PC-3 (cell line): ENCODE measurements at regions not wholly inside any gene's neighbourhood (a gene's known extent, or its start where the extent isn't known, plus 50 kb on each side); places are given as distances from the start of the nearest gene placed in this dataset.

Experiments
- ATAC-seq: fragments of 200-7000 bp; cut with Tn5 transposase; 2 replicates; pipeline ENCODE4 v1.9.1; 2020; ENCODE audit warnings: mild to moderate bottlenecking, moderate library complexity
- BruUV-seq: library from RNA; stranded (reverse); fragments of 400-500 nt; replicated peaks from 2 replicates; lab custom pipeline; 2021; lab: Mats Ljungman, UMichigan
- CTCF ChIA-PET: fragments of 300-600 bp; sonication (Branson Sonifier 250); formaldehyde crosslinking; loops from one replicate; lab custom pipeline; 2022; ENCODE audit warnings: antibody characterized with exemption; lab: Charles Lee
- POLR2A ChIA-PET: fragments of 300-600 bp; sonication (Branson Sonifier 250); formaldehyde crosslinking; loops from one replicate; lab custom pipeline; 2022; ENCODE audit warnings: antibody characterized with exemption; ENCODE audit not compliant: unreplicated experiment; lab: Charles Lee
- DNase-seq: peaks from one replicate; pipeline ENCODE4 v3.0.0-alpha.2; 2015
- H2AFZ ChIP-seq: fragments of 300-600 bp; sonication (generic); 2 replicates; pipeline ENCODE4 v1.6.0; 2016; ENCODE audit warnings: antibody characterized with exemption, low read length
- H3F3A ChIP-seq: fragments of 300-600 bp; sonication (generic); one replicate; pipeline ENCODE4 v1.6.0; 2017; ENCODE audit warnings: antibody characterized with exemption, low read length, control low read depth, mild to moderate bottlenecking; ENCODE audit not compliant: unreplicated experiment
- H3K27ac ChIP-seq: fragments of 300-600 bp; sonication (generic); 2 replicates; pipeline ENCODE4 v1.5.1; 2016; ENCODE audit warnings: mild to moderate bottlenecking, low read length
- H3K27me3 ChIP-seq: fragments of 300-600 bp; sonication (generic); 2 replicates; pipeline ENCODE4 v1.6.1; 2016; ENCODE audit warnings: low read length, mixed read lengths
- H3K36me3 ChIP-seq: fragments of 300-600 bp; sonication (generic); 2 replicates; pipeline ENCODE4 v1.6.1; 2016; ENCODE audit warnings: low read depth, mixed run types, low read length, mixed read lengths
- H3K4me1 ChIP-seq: fragments of 300-600 bp; sonication (generic); 2 replicates; pipeline ENCODE4 v1.5.1; 2016; ENCODE audit warnings: low read length; ENCODE audit not compliant: insufficient read depth
- H3K4me2 ChIP-seq: fragments of 300-600 bp; sonication (generic); 2 replicates; pipeline ENCODE4 v1.6.0; 2016; ENCODE audit warnings: low read length
- H3K4me3 ChIP-seq: fragments of 300-600 bp; sonication (generic); 2 replicates; pipeline ENCODE4 v1.5.1; 2016; ENCODE audit warnings: mild to moderate bottlenecking, low read length, mixed read lengths
- H3K79me2 ChIP-seq: fragments of 300-600 bp; sonication (generic); 2 replicates; pipeline ENCODE4 v1.6.1; 2017; ENCODE audit warnings: low read length, mixed read lengths
- H3K9ac ChIP-seq: fragments of 300-600 bp; sonication (generic); 2 replicates; pipeline ENCODE4 v1.6.0; 2016; ENCODE audit warnings: mild to moderate bottlenecking, low read length
- H3K9me2 ChIP-seq: fragments of 300-600 bp; sonication (generic); replicated peaks from 2 replicates; pipeline ENCODE4 v1.6.1; 2016; ENCODE audit warnings: mixed run types, low read length, mixed read lengths
- H3K9me3 ChIP-seq: fragments of 300-600 bp; sonication (generic); 2 replicates; pipeline ENCODE4 v1.6.1; 2016; ENCODE audit warnings: low read length, mixed read lengths
- H4K20me1 ChIP-seq: fragments of 300-600 bp; sonication (generic); 2 replicates; pipeline ENCODE4 v1.6.1; 2016; ENCODE audit warnings: low read length, mixed read lengths
- EZH2 ChIP-seq: fragments of 300-600 bp; sonication (generic); IDR thresholded peaks from one replicate; pipeline ENCODE4 v1.6.1; 2017; ENCODE audit warnings: antibody characterized with exemption, mild to moderate bottlenecking, low read length; ENCODE audit not compliant: unreplicated experiment
- EZH2phosphoT487 ChIP-seq: fragments of 300-600 bp; sonication (generic); IDR thresholded peaks from 2 replicates; pipeline ENCODE4 v1.6.1; 2018; ENCODE audit warnings: mild to moderate bottlenecking, antibody characterized with exemption, low read length, borderline replicate concordance
- intact Hi-C: fragments of 100-400 bp; cut with micrococcal nuclease; formaldehyde crosslinking; loops from 2 replicates; pipeline ENCODE4 v1.9.0; 2023
- TF ChIP-seq, protein P1 (sequence below): fragments of 300-600 bp; sonication (generic); conservative IDR thresholded peaks from 2 replicates; pipeline ENCODE4 v1.5.1; 2017; ENCODE audit warnings: antibody characterized with exemption, low read depth, mild to moderate bottlenecking, low read length

DNA sequence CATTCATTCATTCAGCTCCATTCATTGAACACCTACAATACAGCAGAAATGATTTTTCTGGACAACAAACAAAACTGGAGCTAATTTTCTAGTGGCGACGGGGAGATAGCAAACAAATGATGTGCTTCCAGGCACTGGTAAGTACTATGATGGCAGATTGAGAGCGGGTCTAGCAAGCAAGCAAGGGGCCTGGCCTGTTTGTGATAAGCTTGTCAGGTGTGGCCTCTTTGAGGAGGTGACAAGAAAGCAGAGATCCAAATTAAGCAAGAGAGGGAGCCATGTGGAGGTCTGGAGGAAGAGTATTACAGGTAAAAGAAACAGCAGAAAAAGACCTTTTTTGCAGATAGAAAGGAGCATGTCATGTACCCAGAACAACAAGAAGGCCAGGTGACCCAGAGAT lies 216.1 kb upstream of the CPHXL start:
- Histone ChIP-seq H3K4me1 (no peaks in the 10 kb centered on the region), H4K20me1 (no peaks in the 10 kb centered on the region), H2AFZ (no peak overlapping the region), H3F3A (no peaks in the 10 kb centered on the region), H3K27me3 (no peaks in the 10 kb centered on the region), H3K9me3 (no peaks in the 10 kb centered on the region), H3K79me2 (no peaks in the 10 kb centered on the region), H3K27ac (no peak overlapping the region), H3K4me2 (no peak overlapping the region), H3K9ac (no peak overlapping the region), H3K4me3 (no peak overlapping the region), H3K36me3 (no peaks in the 10 kb centered on the region), H3K9me2 (no peaks in the 10 kb centered on the region)
- CTCF ChIA-PET = no interaction called here
- intact Hi-C loops = no loop called here
- POLR2A ChIA-PET = no interaction called here
- TF ChIP-seq, protein P1, sequence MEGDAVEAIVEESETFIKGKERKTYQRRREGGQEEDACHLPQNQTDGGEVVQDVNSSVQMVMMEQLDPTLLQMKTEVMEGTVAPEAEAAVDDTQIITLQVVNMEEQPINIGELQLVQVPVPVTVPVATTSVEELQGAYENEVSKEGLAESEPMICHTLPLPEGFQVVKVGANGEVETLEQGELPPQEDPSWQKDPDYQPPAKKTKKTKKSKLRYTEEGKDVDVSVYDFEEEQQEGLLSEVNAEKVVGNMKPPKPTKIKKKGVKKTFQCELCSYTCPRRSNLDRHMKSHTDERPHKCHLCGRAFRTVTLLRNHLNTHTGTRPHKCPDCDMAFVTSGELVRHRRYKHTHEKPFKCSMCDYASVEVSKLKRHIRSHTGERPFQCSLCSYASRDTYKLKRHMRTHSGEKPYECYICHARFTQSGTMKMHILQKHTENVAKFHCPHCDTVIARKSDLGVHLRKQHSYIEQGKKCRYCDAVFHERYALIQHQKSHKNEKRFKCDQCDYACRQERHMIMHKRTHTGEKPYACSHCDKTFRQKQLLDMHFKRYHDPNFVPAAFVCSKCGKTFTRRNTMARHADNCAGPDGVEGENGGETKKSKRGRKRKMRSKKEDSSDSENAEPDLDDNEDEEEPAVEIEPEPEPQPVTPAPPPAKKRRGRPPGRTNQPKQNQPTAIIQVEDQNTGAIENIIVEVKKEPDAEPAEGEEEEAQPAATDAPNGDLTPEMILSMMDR = no peak
- no peak for TF ChIP-seq EZH2phosphoT487
- no peak for TF ChIP-seq EZH2
- DNase-seq (no peak), ATAC-seq (no peak)
- no TSS peak for BruUV-seq

DNA sequence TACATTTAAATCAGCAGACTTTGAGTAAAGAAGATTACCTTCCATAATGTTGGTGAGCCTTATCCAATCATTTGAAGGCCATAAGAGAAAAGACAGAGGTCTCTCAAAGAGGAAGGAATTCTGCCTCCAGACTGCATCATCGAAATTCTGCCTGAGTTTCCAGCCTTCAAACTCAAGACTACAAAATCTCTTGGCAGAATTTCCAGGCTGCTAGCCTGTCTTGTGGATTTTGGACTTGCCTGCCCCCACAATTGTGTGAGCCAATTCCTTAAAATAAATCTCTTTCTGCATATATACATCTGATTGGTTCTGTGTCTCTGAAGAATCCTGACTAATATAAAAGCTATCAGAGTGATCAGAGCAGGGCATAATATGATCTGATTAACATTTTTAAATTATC lies 216.6 kb upstream of the CPHXL start:
- ChIA-PET POLR2A (no interaction called here), CTCF (no interaction called here)
- Histone ChIP-seq H4K20me1 (no peaks in the 10 kb centered on the region), H3K36me3 (no peaks in the 10 kb centered on the region), H3K9ac (no peak overlapping the region), H2AFZ (no peak overlapping the region), H3K4me2 (no peak overlapping the region), H3K27me3 (no peaks in the 10 kb centered on the region), H3K79me2 (no peaks in the 10 kb centered on the region), H3K4me1 (no peaks in the 10 kb centered on the region), H3K9me2 (no peaks in the 10 kb centered on the region), H3K27ac (no peak overlapping the region), H3F3A (no peaks in the 10 kb centered on the region), H3K9me3 (no peaks in the 10 kb centered on the region), H3K4me3 (no peak overlapping the region)
- DNase-seq (no peak), ATAC-seq (no peak)
- TF ChIP-seq EZH2 = no peak
- TF ChIP-seq EZH2phosphoT487 = no peak
- TF ChIP-seq, protein P1 = no peak
- BruUV-seq = no TSS peak
- intact Hi-C loops = no loop called here

DNA sequence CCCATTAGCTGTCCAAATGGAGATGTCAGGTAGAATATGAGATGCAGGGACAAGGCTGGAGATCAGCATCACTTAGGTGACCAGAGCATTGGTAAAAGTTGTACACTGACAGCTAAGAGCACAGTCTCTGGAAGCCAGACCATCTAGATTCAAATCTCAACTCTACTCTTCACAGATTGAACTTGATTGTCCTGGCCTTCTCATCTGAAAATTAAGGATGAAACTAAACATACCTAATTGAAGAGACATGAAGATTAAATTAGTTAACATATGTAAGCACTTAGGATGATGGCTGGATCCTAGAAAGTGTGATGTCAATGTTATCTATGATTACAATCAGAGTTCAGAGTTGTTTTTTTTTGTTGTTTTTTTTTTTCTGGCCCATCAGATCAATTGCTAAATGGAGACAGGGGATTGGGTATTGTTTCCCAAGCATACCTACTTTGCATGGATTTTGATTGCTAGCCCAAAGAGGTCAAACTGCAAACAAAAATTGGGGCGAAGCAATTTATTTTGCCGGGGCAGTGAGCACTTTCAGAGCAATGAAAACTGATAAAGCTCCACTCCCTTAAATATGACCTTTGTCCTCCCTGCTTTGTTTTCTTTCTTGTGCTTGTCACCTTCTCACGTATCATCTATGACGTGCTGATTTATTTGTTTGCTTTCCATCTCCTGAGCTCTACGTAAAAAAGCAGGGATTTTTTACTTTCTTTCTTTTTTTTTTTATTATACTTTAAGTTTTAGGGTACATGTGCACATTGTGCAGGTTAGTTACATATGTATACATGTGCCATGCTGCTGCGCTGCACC lies 217.6 kb upstream of the CPHXL start:
- POLR2A ChIA-PET = no interaction called here
- intact Hi-C loops = no loop called here
- CTCF ChIA-PET = no interaction called here

More for the DNA sequence above, 217.6 kb upstream of the CPHXL start:
- DNase-seq = no peak
- no peak for ATAC-seq
- H3K4me1 ChIP-seq = no peaks in the 10 kb centered on the region
- H4K20me1 ChIP-seq = no peaks in the 10 kb centered on the region
- H3K4me2 ChIP-seq = no peak overlapping the region
- H3K27me3 ChIP-seq = 0 out of 2 replicates have a peak, but pooled peaks cover 5% of the 10 kb centered on the region
- H3K9ac ChIP-seq = no peak overlapping the region
- no peak overlapping the region for H2AFZ ChIP-seq
- no TSS peak for BruUV-seq
- no peak overlapping the region for H3K4me3 ChIP-seq
- H3K9me2 ChIP-seq = no peaks in the 10 kb centered on the region
- H3K36me3 ChIP-seq = no peaks in the 10 kb centered on the region
- TF ChIP-seq EZH2 = no peak
- no peak for TF ChIP-seq EZH2phosphoT487
- TF ChIP-seq, protein P1 = no peak
- H3F3A ChIP-seq = no peaks in the 10 kb centered on the region
- no peak overlapping the region for H3K27ac ChIP-seq
- no peaks in the 10 kb centered on the region for H3K9me3 ChIP-seq
- no peaks in the 10 kb centered on the region for H3K79me2 ChIP-seq
